ENCODE measurements at regions not wholly inside any gene's neighbourhood (a gene's known extent, or its start where the extent isn't known, plus 50 kb on each side); places are given as distances from the start of the nearest gene placed in this dataset.

GRCh38 chr12:24118668-24119067 is 169.2 kb upstream of the SOX5 start:
- H3K9me3 Mint-ChIP-seq (ENCODE audit: unreplicated experiment): no peaks in the 10 kb centered on the region
- H3K27ac ChIP-seq (ENCODE audit: low read depth, low read length): no peak overlapping the region

DNA sequence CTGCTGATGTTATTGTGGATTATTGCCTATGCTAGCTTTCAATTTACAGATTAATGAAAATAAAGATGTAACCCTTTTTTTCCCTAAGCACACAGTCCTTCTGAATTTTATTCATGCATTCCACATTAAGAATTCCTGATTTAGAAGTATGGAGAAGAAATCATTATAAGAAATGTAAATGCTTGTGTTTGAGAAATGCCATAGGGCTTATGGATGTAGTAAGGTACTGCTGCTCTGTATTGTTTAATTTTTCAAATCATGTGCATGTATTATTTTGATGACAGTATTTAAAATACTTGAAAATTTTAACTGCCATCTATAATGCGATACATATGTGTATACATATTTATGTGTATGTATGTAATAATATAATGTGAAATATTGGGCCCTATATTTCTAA is 167.1 kb upstream of the SOX5 start:
- no peak overlapping the region for H2AFZ ChIP-seq (ENCODE audit: low read depth, low read length)
- no peak overlapping the region for H3K4me2 ChIP-seq (ENCODE audit: low read length)
- no peak for FAIRE-seq
- H3K27me3 ChIP-seq (ENCODE audit: insufficient read depth, low read length): no peaks in the 10 kb centered on the region
- Mint-ChIP-seq H3K27ac (ENCODE audit: unreplicated experiment) (no peak overlapping the region), H3K4me3 (ENCODE audit: unreplicated experiment) (no peak overlapping the region), H3K36me3 (ENCODE audit: low read depth, unreplicated experiment) (no peaks in the 10 kb centered on the region), H3K9me3 (ENCODE audit: unreplicated experiment) (no peaks in the 10 kb centered on the region), H3K27me3 (ENCODE audit: low read depth, unreplicated experiment) (no peaks in the 10 kb centered on the region), H3K4me1 (ENCODE audit: low read depth, unreplicated experiment) (peaks cover 5% of the 10 kb centered on the region)
- TF ChIP-seq, protein P1, sequence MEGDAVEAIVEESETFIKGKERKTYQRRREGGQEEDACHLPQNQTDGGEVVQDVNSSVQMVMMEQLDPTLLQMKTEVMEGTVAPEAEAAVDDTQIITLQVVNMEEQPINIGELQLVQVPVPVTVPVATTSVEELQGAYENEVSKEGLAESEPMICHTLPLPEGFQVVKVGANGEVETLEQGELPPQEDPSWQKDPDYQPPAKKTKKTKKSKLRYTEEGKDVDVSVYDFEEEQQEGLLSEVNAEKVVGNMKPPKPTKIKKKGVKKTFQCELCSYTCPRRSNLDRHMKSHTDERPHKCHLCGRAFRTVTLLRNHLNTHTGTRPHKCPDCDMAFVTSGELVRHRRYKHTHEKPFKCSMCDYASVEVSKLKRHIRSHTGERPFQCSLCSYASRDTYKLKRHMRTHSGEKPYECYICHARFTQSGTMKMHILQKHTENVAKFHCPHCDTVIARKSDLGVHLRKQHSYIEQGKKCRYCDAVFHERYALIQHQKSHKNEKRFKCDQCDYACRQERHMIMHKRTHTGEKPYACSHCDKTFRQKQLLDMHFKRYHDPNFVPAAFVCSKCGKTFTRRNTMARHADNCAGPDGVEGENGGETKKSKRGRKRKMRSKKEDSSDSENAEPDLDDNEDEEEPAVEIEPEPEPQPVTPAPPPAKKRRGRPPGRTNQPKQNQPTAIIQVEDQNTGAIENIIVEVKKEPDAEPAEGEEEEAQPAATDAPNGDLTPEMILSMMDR (IDR thresholded peaks at IDR 0.05; ENCODE audit: insufficient read depth, low read depth, low read length): no peak
- TF ChIP-seq EZH2 (IDR thresholded peaks at IDR 0.05; ENCODE audit: insufficient read depth, low read length): no peak
- H3K9me3 ChIP-seq (ENCODE audit: insufficient read depth, low read depth, low read length): no peaks in the 10 kb centered on the region
- H3K4me3 ChIP-seq (ENCODE audit: insufficient read depth, low read depth, low read length): no peak overlapping the region
- no peaks in the 10 kb centered on the region for H3K36me3 ChIP-seq (ENCODE audit: insufficient read depth, low read length)
- H3K9ac ChIP-seq (ENCODE audit: low read length): no peak overlapping the region
- DNase-seq (ENCODE audit: low read depth): no peak
- H4K20me1 ChIP-seq (ENCODE audit: insufficient read depth, low read length): no peaks in the 10 kb centered on the region
- H3K4me1 ChIP-seq (ENCODE audit: insufficient read depth, low read length): peaks cover 3% of the 10 kb centered on the region
- H3K27ac ChIP-seq (ENCODE audit: low read depth, low read length): no peak overlapping the region
- no peaks in the 10 kb centered on the region for H3K79me2 ChIP-seq (ENCODE audit: insufficient read depth, low read length)

More at GRCh38 chr12:24118668-24119067, 169.2 kb upstream of the SOX5 start:
- Mint-ChIP-seq H3K4me1 (ENCODE audit: low read depth, unreplicated experiment) (peaks cover 3% of the 10 kb centered on the region), H3K27ac (ENCODE audit: unreplicated experiment) (no peak overlapping the region), H3K36me3 (ENCODE audit: low read depth, unreplicated experiment) (no peaks in the 10 kb centered on the region), H3K27me3 (ENCODE audit: low read depth, unreplicated experiment) (no peaks in the 10 kb centered on the region), H3K4me3 (ENCODE audit: unreplicated experiment) (no peak overlapping the region)
- no peaks in the 10 kb centered on the region for H3K36me3 ChIP-seq (ENCODE audit: insufficient read depth, low read length)
- no peak overlapping the region for H3K9ac ChIP-seq (ENCODE audit: low read length)
- H3K4me1 ChIP-seq (ENCODE audit: insufficient read depth, low read length): no peaks in the 10 kb centered on the region
- H3K27me3 ChIP-seq (ENCODE audit: insufficient read depth, low read length): no peaks in the 10 kb centered on the region
- no peak for TF ChIP-seq EZH2 (IDR thresholded peaks at IDR 0.05; ENCODE audit: insufficient read depth, low read length)
- TF ChIP-seq, protein P1 (IDR thresholded peaks at IDR 0.05; ENCODE audit: insufficient read depth, low read depth, low read length): no peak
- DNase-seq (ENCODE audit: low read depth) (no peak), FAIRE-seq (no peak)
- H3K9me3 ChIP-seq (ENCODE audit: insufficient read depth, low read depth, low read length): no peaks in the 10 kb centered on the region
- H3K79me2 ChIP-seq (ENCODE audit: insufficient read depth, low read length): no peaks in the 10 kb centered on the region
- H2AFZ ChIP-seq (ENCODE audit: low read depth, low read length): no peak overlapping the region
- H3K4me2 ChIP-seq (ENCODE audit: low read length): no peak overlapping the region
- no peaks in the 10 kb centered on the region for H4K20me1 ChIP-seq (ENCODE audit: insufficient read depth, low read length)
- H3K4me3 ChIP-seq (ENCODE audit: insufficient read depth, low read depth, low read length): no peak overlapping the region

DNA sequence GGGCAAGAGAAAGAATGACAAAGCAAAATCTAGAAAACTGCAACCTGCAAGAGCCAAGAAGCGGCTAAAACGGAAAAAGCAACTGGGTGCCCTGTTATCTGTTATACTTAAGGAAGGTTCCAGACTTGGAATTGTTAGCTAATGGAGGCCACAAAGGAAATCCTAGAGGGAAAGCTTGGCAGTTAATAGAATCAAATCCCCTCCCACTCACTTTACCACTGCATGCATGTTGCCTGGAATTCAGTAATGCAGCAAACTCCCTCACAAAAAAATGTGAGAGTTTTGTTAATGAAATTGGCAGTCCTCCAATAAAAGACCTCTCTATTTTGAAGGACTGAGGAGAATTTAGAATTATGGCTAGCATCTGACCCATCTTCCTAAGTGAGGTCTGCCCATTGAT is 164.2 kb upstream of the SOX5 start:
- H2AFZ ChIP-seq (ENCODE audit: low read depth, low read length): no peak overlapping the region
- no peaks in the 10 kb centered on the region for H3K27me3 ChIP-seq (ENCODE audit: insufficient read depth, low read length)
- Mint-ChIP-seq H3K36me3 (ENCODE audit: low read depth, unreplicated experiment) (no peaks in the 10 kb centered on the region), H3K4me1 (ENCODE audit: low read depth, unreplicated experiment) (peaks cover 9% of the 10 kb centered on the region), H3K27me3 (ENCODE audit: low read depth, unreplicated experiment) (no peaks in the 10 kb centered on the region), H3K4me3 (ENCODE audit: unreplicated experiment) (no peak overlapping the region), H3K9me3 (ENCODE audit: unreplicated experiment) (no peaks in the 10 kb centered on the region), H3K27ac (ENCODE audit: unreplicated experiment) (no peak overlapping the region)
- H3K4me3 ChIP-seq (ENCODE audit: insufficient read depth, low read depth, low read length): no peak overlapping the region
- H3K9me3 ChIP-seq (ENCODE audit: insufficient read depth, low read depth, low read length): no peaks in the 10 kb centered on the region
- TF ChIP-seq, protein P1 (IDR thresholded peaks at IDR 0.05; ENCODE audit: insufficient read depth, low read depth, low read length): no peak
- TF ChIP-seq EZH2 (IDR thresholded peaks at IDR 0.05; ENCODE audit: insufficient read depth, low read length): no peak
- H4K20me1 ChIP-seq (ENCODE audit: insufficient read depth, low read length): no peaks in the 10 kb centered on the region
- no peak overlapping the region for H3K4me2 ChIP-seq (ENCODE audit: low read length)
- no peak overlapping the region for H3K27ac ChIP-seq (ENCODE audit: low read depth, low read length)
- FAIRE-seq: no peak
- DNase-seq (ENCODE audit: low read depth): peak; percentile 46
- H3K9ac ChIP-seq (ENCODE audit: low read length): no peak overlapping the region
- no peaks in the 10 kb centered on the region for H3K79me2 ChIP-seq (ENCODE audit: insufficient read depth, low read length)
- H3K36me3 ChIP-seq (ENCODE audit: insufficient read depth, low read length): no peaks in the 10 kb centered on the region
- H3K4me1 ChIP-seq (ENCODE audit: insufficient read depth, low read length): peaks cover 6% of the 10 kb centered on the region
